VCaP (cell line): ENCODE measurements at regions not wholly inside any gene's neighbourhood (a gene's known extent, or its start where the extent isn't known, plus 50 kb on each side); places are given as distances from the start of the nearest gene placed in this dataset.

Experiments used
- H3K27ac ChIP-seq: fragments of 450-650 bp; 2 replicates; pipeline ENCODE4 v1.5.1; 2017
- TF ChIP-seq, protein P1 (sequence below): fragments of 450-650 bp; conservative IDR thresholded peaks from 2 replicates; pipeline ENCODE4 v1.5.1; 2017; ENCODE audit warnings: mild to moderate bottlenecking, moderate library complexity

DNA sequence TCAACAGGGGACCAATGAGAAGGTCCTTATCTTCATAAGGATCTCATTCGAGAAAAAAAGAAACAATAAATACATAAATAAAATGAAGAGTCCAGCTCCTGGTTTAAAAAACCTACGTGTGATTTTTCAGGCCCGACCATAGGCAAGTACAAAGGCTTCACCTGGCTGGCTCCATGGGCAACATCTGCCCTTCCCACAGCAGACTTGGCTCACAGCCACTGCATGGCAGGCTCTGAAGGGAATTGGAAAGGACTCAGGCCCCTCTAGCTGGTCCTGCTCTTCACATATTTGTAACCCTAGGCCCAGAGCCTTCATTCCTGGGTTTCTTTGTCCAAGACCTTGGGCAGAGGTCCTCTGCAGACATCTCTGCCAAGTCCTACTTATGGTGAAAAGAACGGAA lies 228.1 kb downstream of the QDPR start:
- no peak overlapping the region for H3K27ac ChIP-seq
- TF ChIP-seq, protein P1, sequence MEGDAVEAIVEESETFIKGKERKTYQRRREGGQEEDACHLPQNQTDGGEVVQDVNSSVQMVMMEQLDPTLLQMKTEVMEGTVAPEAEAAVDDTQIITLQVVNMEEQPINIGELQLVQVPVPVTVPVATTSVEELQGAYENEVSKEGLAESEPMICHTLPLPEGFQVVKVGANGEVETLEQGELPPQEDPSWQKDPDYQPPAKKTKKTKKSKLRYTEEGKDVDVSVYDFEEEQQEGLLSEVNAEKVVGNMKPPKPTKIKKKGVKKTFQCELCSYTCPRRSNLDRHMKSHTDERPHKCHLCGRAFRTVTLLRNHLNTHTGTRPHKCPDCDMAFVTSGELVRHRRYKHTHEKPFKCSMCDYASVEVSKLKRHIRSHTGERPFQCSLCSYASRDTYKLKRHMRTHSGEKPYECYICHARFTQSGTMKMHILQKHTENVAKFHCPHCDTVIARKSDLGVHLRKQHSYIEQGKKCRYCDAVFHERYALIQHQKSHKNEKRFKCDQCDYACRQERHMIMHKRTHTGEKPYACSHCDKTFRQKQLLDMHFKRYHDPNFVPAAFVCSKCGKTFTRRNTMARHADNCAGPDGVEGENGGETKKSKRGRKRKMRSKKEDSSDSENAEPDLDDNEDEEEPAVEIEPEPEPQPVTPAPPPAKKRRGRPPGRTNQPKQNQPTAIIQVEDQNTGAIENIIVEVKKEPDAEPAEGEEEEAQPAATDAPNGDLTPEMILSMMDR: no peak

DNA sequence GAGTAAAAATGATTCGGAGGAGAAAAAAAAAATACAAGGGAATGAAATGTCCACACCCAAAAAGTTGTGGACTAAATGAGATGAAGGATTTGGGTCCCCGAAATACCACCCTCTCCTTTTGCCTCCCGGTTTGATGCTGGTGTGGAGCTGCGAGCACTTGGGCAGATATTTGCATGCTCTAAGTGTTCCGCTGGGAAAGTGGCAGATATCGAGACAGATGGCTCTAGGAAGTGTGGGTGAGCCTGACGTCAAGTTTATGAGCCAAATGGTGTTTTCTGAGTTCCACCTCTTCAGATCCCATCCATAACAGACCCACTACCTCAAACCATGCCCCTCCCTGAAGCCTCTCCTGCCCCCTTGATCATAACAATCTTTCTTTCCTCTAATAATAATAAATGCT lies 228.6 kb downstream of the QDPR start:
- TF ChIP-seq, protein P1: no peak
- H3K27ac ChIP-seq: no peak overlapping the region

DNA sequence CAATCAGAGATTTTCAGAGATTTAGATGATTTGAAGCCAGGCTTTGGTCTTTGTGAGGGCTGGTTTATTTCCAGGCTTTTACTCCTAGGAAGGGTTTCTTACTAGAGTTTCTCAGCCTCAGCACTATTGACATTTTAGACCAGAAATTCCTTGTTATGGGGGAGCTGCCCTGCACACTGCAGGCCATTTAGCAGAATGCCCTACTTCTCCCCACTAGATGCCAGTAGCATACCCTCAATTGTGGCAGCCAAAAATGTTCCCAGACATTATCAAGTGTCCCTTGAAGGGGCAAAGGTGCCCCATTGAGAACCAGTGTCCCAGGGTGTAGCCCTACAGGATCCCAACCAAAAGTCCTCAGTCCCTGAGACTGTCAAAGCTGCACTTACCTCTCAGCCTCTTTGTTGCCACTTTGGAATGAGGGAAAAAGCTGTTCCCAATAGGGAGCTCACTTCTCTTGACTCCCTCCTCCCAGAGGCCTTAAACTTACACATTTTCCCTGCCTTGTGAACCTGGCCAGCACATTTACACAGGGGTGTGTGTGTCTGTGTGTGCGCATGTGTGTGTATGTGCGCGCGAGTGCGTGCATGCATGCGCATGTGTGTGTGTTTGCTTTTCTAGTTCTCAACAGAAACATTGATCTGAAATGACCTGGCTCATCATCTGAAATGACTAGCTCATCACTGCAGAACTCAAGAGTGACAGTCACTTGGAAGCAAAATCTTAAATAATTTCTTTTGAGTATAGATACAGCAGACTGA lies 231.4 kb downstream of the QDPR start:
- H3K27ac ChIP-seq: no peak overlapping the region

DNA sequence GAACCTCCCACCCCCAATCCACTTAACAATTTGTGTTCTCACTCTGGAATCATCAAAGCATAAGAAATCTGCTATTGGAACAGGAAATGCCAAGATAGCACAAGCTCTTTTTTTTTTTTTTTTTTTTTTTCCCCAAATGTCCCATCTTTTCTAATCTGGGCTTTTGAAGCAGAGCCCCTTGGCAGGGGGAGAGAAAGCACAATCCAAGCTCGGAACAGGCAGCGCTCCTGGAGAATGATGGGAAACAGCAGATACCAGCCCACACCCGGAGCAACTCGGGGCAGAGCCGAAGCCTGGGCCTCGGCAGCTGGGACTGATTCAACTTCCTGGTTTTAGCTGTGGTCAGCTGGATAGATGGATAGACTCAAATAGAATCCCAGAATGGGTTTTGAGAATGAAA lies 235.1 kb downstream of the QDPR start:
- TF ChIP-seq, protein P1: no peak
- no peak overlapping the region for H3K27ac ChIP-seq

More for the DNA sequence above, 231.4 kb downstream of the QDPR start:
- TF ChIP-seq, protein P1: no peak

DNA sequence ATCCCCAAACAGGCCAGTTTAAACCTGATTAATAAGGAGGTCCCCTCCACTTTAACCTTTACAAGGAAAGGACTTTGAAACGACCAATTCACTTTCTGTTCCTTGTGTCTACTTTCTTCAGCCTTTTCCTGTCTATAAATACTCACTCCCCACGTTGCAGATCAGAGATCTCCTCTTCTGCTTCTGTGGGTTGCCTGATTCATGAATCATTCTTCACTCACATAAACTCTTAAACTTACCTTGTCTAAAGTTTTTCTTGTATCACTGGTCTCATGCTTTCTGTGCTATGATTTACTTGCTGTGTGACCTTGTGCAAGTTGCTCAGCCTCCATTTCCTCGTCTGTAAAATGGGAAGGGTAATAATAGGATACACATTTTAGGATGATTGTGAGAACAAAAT lies 236.1 kb downstream of the QDPR start:
- TF ChIP-seq, protein P1: no peak
- no peak overlapping the region for H3K27ac ChIP-seq

DNA sequence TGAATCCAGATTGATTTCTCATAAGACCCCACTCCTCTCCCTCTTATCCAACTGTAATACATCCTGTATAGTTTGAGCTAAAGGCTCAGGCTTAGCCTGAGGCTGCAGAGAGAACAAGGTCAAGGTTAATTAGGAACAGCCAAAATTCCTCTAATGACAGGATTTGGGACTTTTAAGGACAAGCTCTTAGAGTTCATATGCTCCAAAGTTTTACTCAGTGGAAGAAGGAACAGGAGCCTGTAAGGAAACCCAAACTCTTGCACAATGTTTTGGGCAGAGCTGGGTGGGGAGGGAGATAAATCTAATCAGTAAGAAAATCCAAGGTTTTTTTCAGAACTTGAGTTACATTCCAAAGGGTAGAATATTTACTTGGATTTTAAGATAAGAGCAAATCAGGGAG lies 238.8 kb downstream of the QDPR start:
- no peak overlapping the region for H3K27ac ChIP-seq
- TF ChIP-seq, protein P1: no peak

DNA sequence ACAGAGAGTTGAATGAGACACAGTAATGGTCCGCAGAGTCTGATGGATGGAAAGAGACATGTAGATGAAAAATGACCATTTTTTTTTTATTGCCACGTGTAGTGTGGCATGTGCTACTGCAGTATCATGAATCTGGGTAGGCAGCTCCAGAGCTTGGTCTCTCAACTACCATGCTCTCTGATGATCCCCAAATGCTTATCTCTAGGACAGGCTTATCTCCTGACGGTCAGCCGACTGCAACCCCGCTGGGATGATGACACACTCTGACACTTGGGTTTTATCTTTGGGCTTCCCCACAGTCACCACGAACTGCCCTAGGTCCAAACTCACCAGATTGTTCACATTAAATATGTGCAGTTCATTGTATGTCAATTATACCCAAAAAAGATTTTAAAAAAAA lies 239.7 kb downstream of the QDPR start:
- TF ChIP-seq, protein P1: no peak
- H3K27ac ChIP-seq: no peak overlapping the region
